ENCODE measurements at regions not wholly inside any gene's neighbourhood (a gene's known extent, or its start where the extent isn't known, plus 50 kb on each side); places are given as distances from the start of the nearest gene placed in this dataset.

DNA sequence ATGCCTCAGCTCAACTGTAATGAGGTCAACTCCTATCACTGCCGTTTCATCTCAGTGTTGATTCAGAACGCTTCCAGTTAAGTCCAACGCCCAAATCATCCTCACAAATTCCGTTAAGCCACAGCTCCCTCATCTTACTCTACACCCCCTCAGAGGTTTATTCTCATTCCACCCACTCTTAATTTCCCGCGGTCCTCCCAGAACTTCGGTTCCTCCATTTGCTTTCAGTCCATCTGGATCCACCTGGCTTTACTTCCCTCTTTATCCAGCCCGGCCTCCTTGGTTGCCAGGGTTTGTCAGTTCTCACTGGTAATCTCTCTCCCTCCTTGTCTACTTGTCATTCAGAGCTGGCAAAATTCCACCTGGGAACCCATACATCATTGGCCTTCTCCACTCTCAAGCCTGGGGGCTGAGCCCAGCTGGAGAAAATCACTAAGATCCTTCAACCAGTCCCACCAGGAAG is 51.3 kb upstream of the RUNX1 start:
- POLR2A ChIA-PET: no interaction called here
- no peaks in the 10 kb centered on the region for H3K36me3 ChIP-seq (ENCODE audit: control insufficient read depth in 2 of 2, insufficient read depth in 1 of 2, low read length in 2 of 2)
- CTCF ChIA-PET: interaction anchor here (0.6 to 0.7 kb wide), 2 partner anchors 98 to 1284 kb away, joined by 3 to 4 read pairs; no protein-coding TSS in a partner anchor
- TF ChIP-seq, protein P1, sequence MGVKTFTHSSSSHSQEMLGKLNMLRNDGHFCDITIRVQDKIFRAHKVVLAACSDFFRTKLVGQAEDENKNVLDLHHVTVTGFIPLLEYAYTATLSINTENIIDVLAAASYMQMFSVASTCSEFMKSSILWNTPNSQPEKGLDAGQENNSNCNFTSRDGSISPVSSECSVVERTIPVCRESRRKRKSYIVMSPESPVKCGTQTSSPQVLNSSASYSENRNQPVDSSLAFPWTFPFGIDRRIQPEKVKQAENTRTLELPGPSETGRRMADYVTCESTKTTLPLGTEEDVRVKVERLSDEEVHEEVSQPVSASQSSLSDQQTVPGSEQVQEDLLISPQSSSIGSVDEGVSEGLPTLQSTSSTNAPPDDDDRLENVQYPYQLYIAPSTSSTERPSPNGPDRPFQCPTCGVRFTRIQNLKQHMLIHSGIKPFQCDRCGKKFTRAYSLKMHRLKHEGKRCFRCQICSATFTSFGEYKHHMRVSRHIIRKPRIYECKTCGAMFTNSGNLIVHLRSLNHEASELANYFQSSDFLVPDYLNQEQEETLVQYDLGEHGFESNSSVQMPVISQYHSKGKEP (tag by site-specific recombination; IDR thresholded peaks at IDR 0.05): no peak
- TF ChIP-seq, protein P2, sequence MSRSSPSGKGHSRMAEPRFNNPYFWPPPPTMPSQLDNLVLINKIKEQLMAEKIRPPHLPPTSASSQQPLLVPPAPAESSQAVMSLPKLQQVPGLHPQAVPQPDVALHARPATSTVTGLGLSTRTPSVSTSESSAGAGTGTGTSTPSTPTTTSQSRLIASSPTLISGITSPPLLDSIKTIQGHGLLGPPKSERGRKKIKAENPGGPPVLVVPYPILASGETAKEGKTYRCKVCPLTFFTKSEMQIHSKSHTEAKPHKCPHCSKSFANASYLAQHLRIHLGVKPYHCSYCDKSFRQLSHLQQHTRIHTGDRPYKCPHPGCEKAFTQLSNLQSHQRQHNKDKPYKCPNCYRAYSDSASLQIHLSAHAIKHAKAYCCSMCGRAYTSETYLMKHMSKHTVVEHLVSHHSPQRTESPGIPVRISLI (tag by site-specific recombination; IDR thresholded peaks at IDR 0.05): no peak
- TF ChIP-seq ZNF596 (tag by site-specific recombination; IDR thresholded peaks at IDR 0.05) (no peak), GFI1B (tag by site-specific recombination; IDR thresholded peaks at IDR 0.05) (no peak), ZNF585B (tag by site-specific recombination; IDR thresholded peaks at IDR 0.05) (no peak), SCRT1 (tag by site-specific recombination; IDR thresholded peaks at IDR 0.05; ENCODE audit: borderline replicate concordance) (no peak), ZNF76 (tag by site-specific recombination; IDR thresholded peaks at IDR 0.05; ENCODE audit: borderline replicate concordance, low read depth) (no peak)
- TF ChIP-seq, protein P3, sequence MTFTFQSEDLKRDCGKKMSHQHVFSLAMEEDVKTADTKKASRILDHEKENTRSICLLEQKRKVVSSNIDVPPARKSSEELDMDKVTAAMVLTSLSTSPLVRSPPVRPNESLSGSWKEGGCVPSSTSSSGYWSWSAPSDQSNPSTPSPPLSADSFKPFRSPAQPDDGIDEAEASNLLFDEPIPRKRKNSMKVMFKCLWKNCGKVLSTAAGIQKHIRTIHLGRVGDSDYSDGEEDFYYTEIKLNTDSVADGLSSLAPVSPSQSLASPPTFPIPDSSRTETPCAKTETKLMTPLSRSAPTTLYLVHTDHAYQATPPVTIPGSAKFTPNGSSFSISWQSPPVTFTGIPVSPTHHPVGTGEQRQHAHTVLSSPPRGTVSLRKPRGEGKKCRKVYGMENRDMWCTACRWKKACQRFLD (tag by site-specific recombination; IDR thresholded peaks at IDR 0.05): no peak
- TF ChIP-seq, protein P4, sequence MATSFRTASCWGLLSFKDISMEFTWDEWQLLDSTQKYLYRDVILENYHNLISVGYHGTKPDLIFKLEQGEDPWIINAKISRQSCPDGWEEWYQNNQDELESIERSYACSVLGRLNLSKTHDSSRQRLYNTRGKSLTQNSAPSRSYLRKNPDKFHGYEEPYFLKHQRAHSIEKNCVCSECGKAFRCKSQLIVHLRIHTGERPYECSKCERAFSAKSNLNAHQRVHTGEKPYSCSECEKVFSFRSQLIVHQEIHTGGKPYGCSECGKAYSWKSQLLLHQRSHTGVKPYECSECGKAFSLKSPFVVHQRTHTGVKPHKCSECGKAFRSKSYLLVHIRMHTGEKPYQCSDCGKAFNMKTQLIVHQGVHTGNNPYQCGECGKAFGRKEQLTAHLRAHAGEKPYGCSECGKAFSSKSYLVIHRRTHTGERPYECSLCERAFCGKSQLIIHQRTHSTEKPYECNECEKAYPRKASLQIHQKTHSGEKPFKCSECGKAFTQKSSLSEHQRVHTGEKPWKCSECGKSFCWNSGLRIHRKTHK (tag by site-specific recombination; IDR thresholded peaks at IDR 0.05): no peak
- TF ChIP-seq, protein P5, sequence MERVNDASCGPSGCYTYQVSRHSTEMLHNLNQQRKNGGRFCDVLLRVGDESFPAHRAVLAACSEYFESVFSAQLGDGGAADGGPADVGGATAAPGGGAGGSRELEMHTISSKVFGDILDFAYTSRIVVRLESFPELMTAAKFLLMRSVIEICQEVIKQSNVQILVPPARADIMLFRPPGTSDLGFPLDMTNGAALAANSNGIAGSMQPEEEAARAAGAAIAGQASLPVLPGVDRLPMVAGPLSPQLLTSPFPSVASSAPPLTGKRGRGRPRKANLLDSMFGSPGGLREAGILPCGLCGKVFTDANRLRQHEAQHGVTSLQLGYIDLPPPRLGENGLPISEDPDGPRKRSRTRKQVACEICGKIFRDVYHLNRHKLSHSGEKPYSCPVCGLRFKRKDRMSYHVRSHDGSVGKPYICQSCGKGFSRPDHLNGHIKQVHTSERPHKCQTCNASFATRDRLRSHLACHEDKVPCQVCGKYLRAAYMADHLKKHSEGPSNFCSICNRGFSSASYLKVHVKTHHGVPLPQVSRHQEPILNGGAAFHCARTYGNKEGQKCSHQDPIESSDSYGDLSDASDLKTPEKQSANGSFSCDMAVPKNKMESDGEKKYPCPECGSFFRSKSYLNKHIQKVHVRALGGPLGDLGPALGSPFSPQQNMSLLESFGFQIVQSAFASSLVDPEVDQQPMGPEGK (tag by site-specific recombination; IDR thresholded peaks at IDR 0.05): no peak
- TF ChIP-seq, protein P6, sequence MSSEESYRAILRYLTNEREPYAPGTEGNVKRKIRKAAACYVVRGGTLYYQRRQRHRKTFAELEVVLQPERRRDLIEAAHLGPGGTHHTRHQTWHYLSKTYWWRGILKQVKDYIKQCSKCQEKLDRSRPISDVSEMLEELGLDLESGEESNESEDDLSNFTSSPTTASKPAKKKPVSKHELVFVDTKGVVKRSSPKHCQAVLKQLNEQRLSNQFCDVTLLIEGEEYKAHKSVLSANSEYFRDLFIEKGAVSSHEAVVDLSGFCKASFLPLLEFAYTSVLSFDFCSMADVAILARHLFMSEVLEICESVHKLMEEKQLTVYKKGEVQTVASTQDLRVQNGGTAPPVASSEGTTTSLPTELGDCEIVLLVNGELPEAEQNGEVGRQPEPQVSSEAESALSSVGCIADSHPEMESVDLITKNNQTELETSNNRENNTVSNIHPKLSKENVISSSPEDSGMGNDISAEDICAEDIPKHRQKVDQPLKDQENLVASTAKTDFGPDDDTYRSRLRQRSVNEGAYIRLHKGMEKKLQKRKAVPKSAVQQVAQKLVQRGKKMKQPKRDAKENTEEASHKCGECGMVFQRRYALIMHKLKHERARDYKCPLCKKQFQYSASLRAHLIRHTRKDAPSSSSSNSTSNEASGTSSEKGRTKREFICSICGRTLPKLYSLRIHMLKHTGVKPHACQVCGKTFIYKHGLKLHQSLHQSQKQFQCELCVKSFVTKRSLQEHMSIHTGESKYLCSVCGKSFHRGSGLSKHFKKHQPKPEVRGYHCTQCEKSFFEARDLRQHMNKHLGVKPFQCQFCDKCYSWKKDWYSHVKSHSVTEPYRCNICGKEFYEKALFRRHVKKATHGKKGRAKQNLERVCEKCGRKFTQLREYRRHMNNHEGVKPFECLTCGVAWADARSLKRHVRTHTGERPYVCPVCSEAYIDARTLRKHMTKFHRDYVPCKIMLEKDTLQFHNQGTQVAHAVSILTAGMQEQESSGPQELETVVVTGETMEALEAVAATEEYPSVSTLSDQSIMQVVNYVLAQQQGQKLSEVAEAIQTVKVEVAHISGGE (tag by site-specific recombination; conservative IDR thresholded peaks at IDR 0.05; ENCODE audit: low read depth): no peak
- H3K4me3 ChIP-seq (ENCODE audit: low read depth, low read length): no peak overlapping the region
- no peak overlapping the region for H3K27ac ChIP-seq (ENCODE audit: extremely low read depth, low read depth, low read length)
- H3K9me3 ChIP-seq (ENCODE audit: control insufficient read depth, insufficient read depth, low read depth, low read length): no peaks in the 10 kb centered on the region
- no peaks in the 10 kb centered on the region for H3K4me1 ChIP-seq (ENCODE audit: control insufficient read depth, insufficient read depth, low read length)

DNA sequence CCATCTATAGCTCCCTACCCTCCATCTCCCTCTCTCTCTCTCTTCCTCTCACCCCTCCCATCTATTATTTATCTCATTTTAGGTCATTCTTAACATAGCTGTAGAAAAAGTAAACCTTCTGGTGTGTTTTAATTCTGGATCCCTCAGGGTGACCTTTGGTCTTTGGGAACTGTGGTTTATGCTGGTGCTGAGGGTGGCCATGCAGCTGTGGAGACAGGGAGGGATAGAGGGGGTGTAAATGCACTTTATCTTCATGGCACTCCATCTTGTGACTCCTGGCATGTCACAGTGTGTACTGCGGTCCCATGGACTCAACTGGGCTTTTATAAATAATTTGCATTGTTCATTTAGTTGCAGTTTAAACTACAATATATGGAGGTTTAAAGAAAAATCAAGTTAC is 50.2 kb upstream of the RUNX1 start:
- POLR2A ChIA-PET: no interaction called here
- Histone ChIP-seq H3K9me3 (ENCODE audit: control insufficient read depth, insufficient read depth, low read depth, low read length) (no peaks in the 10 kb centered on the region), H3K4me1 (ENCODE audit: control insufficient read depth, insufficient read depth, low read length) (no peaks in the 10 kb centered on the region), H3K4me3 (ENCODE audit: low read depth, low read length) (no peak overlapping the region), H3K36me3 (ENCODE audit: control insufficient read depth in 2 of 2, insufficient read depth in 1 of 2, low read length in 2 of 2) (no peaks in the 10 kb centered on the region), H3K27ac (ENCODE audit: extremely low read depth, low read depth, low read length) (no peak overlapping the region)
- CTCF ChIA-PET: interaction anchor here (1.2 kb wide), 1 partner anchor 48 kb away, joined by 3 read pairs; no protein-coding TSS in a partner anchor
- TF ChIP-seq ZNF521 (tag by site-specific recombination; IDR thresholded peaks at IDR 0.05): no peak
- TF ChIP-seq ZNF248 (tag by site-specific recombination; IDR thresholded peaks at IDR 0.05): no peak
- no peak for TF ChIP-seq ZNF843 (tag by site-specific recombination; IDR thresholded peaks at IDR 0.05)
- TF ChIP-seq, protein P7, sequence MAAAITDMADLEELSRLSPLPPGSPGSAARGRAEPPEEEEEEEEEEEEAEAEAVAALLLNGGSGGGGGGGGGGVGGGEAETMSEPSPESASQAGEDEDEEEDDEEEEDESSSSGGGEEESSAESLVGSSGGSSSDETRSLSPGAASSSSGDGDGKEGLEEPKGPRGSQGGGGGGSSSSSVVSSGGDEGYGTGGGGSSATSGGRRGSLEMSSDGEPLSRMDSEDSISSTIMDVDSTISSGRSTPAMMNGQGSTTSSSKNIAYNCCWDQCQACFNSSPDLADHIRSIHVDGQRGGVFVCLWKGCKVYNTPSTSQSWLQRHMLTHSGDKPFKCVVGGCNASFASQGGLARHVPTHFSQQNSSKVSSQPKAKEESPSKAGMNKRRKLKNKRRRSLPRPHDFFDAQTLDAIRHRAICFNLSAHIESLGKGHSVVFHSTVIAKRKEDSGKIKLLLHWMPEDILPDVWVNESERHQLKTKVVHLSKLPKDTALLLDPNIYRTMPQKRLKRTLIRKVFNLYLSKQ (tag by site-specific recombination; IDR thresholded peaks at IDR 0.05; ENCODE audit: borderline replicate concordance): no peak
- no peak for TF ChIP-seq ZNF335 (tag by site-specific recombination; conservative IDR thresholded peaks at IDR 0.05)
- TF ChIP-seq, protein P8, sequence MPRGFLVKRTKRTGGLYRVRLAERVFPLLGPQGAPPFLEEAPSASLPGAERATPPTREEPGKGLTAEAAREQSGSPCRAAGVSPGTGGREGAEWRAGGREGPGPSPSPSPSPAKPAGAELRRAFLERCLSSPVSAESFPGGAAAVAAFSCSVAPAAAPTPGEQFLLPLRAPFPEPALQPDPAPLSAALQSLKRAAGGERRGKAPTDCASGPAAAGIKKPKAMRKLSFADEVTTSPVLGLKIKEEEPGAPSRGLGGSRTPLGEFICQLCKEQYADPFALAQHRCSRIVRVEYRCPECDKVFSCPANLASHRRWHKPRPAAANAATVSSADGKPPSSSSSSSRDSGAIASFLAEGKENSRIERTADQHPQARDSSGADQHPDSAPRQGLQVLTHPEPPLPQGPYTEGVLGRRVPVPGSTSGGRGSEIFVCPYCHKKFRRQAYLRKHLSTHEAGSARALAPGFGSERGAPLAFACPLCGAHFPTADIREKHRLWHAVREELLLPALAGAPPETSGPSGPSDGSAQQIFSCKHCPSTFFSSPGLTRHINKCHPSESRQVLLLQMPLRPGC (tag by site-specific recombination; IDR thresholded peaks at IDR 0.05): no peak

All from HEK293 (cell line).